Erythroblast (primary cell): ENCODE measurements at regions not wholly inside any gene's neighbourhood (a gene's known extent, or its start where the extent isn't known, plus 50 kb on each side); places are given as distances from the start of the nearest gene placed in this dataset.

Source experiments
- GATA1 ChIP-seq: IDR thresholded peaks from 2 replicates; pipeline ENCODE4 v1.6.1; 2011; ENCODE audit warnings: low read depth, mild to moderate bottlenecking, control low read depth, low read length, moderate library complexity
- POLR2A ChIP-seq: IDR thresholded peaks from 2 replicates; pipeline ENCODE4 v1.6.1; 2011; ENCODE audit warnings: mild to moderate bottlenecking, low read length

GRCh38 chr12:91513313-91513712 lies 330.7 kb upstream of the DCN start:
- no peak for TF ChIP-seq POLR2A
- TF ChIP-seq GATA1 = no peak
